Stimulated activated naive CD4-positive, alpha-beta T cell (primary cell): ENCODE measurements at regions not wholly inside any gene's neighbourhood (a gene's known extent, or its start where the extent isn't known, plus 50 kb on each side); places are given as distances from the start of the nearest gene placed in this dataset.

Experiments
- DNase-seq, 6 experiments: peaks; one replicate each; lab custom pipeline; 2025; lab: John Stamatoyannopoulos, UW

GRCh38 chr10:4343091-4343490 is 482.9 kb upstream of the AKR1E2 start:
- DNase-seq = no peak

GRCh38 chr10:4338768-4339167 is 487.2 kb upstream of the AKR1E2 start:
- DNase-seq = no peak

GRCh38 chr10:4337563-4337962 is 488.4 kb upstream of the AKR1E2 start:
- no peak for DNase-seq

GRCh38 chr10:4334871-4335270 is 491.1 kb upstream of the AKR1E2 start:
- DNase-seq = no peak

GRCh38 chr10:4334015-4334414 is 492.0 kb upstream of the AKR1E2 start:
- no peak for DNase-seq

GRCh38 chr10:4333459-4333894 is 492.5 kb upstream of the AKR1E2 start:
- no peak for DNase-seq

- no peak for DNase-seq
These were observed 493.1 kb upstream of the AKR1E2 start for GRCh38 chr10:4332764-4333458.

GRCh38 chr10:4331150-4331549 is 494.9 kb upstream of the AKR1E2 start:
- DNase-seq = no peak

- no peak for DNase-seq
These were observed 495.4 kb upstream of the AKR1E2 start for GRCh38 chr10:4330636-4331035.

- DNase-seq = no peak
These were observed 496.8 kb upstream of the AKR1E2 start for GRCh38 chr10:4329225-4329624.

- DNase-seq = no peak
These were observed 499.4 kb upstream of the AKR1E2 start for GRCh38 chr10:4326647-4327046.

GRCh38 chr10:4319870-4320367 is 506.1 kb upstream of the AKR1E2 start:
- DNase-seq = no peak

- DNase-seq = no peak
These were observed 509.7 kb upstream of the AKR1E2 start for GRCh38 chr10:4316161-4316810.

- no peak for DNase-seq
These were observed 510.5 kb upstream of the AKR1E2 start for GRCh38 chr10:4315551-4315950.

- DNase-seq = no peak
These were observed 513.0 kb upstream of the AKR1E2 start for GRCh38 chr10:4313051-4313450.

- no peak for DNase-seq
These were observed 513.8 kb upstream of the AKR1E2 start for GRCh38 chr10:4312051-4312835.

GRCh38 chr10:4310172-4310571 is 515.8 kb upstream of the AKR1E2 start:
- no peak for DNase-seq

GRCh38 chr10:4307910-4308309 is 518.1 kb upstream of the AKR1E2 start:
- no peak for DNase-seq

- DNase-seq = no peak
These were observed 519.1 kb upstream of the AKR1E2 start for GRCh38 chr10:4306871-4307270.

- no peak for DNase-seq
These were observed 518.0 kb upstream of the KLF6 start for GRCh38 chr10:4303045-4303444.

GRCh38 chr10:4301291-4302045 is 516.5 kb upstream of the KLF6 start:
- DNase-seq = no peak

- no peak for DNase-seq
These were observed 511.2 kb upstream of the KLF6 start for GRCh38 chr10:4296161-4296560.
